Bone marrow (tissue), 2 donors: ENCODE measurements at regions not wholly inside any gene's neighbourhood (a gene's known extent, or its start where the extent isn't known, plus 50 kb on each side); places are given as distances from the start of the nearest gene placed in this dataset.

Source experiments
- DNase-seq, 2 donors: peaks; one replicate each; lab custom pipeline; 2025; lab: John Stamatoyannopoulos, UW

- no peak for DNase-seq
These were observed 206.5 kb upstream of the CTAGE1 start for GRCh38 chr18:22624176-22624575.

DNA sequence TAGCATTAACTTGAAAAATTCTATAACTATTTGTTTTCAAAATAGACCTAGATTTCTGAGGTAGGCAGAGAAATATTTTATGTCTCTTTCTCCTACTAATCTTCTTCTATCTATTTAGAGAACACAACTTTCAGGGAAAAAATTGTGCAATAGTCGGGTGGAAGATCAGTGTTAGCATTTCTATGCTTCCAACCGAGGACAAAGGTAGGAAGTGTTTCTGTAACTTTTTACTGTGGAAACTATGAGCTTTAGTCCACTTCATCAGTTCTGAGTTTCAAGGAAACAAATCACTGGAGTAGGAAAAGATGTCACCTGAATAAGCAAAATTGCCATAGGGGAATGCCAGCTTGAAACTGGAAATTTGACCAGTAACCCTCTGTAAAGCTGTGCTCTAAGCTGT lies 207.7 kb upstream of the CTAGE1 start:
- no peak for DNase-seq

- DNase-seq = no peak
These were observed 209.1 kb upstream of the CTAGE1 start for GRCh38 chr18:22626771-22627170.

DNA sequence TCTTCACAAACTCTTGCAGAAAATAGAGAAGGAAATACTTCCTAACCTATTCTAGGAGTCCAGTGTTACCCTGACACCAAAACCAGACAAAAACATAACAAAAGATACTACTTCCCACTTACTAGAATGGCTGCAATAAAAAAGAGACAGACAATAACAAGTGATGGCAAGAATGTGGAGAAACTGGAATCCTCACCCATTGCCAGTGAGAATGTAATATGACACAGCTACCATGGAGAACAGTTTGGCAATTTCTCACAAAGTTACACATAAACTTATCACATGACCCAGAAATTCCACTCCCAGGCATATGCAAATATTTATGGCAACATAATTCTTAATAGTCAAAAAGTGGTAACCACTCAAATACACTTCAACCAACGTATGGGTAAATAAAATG lies 209.8 kb upstream of the CTAGE1 start:
- DNase-seq = no peak

GRCh38 chr18:22628795-22629510 lies 211.2 kb upstream of the CTAGE1 start:
- DNase-seq = no peak

DNA sequence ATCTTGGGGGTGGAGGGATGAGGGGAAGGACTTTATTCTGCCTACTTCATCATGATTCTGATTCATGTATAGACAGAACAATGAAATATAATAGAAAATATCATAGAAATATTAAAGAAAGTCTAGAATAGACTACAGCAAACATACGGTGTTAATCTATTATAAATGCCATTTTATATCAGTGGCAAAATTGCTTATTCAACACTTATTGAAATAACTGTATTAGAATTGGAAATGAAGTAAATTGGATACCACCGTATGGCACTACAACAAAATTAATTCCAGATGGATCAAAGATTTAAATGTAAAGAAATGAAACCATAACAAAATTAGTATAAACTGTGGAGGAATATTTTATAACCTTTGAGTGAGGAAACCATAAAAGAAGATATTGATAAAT lies 213.3 kb upstream of the CTAGE1 start:
- no peak for DNase-seq

GRCh38 chr18:22632191-22632590 lies 214.5 kb upstream of the CTAGE1 start:
- DNase-seq = no peak

- DNase-seq = no peak
These were observed 216.7 kb upstream of the CTAGE1 start for GRCh38 chr18:22634464-22634863.

DNA sequence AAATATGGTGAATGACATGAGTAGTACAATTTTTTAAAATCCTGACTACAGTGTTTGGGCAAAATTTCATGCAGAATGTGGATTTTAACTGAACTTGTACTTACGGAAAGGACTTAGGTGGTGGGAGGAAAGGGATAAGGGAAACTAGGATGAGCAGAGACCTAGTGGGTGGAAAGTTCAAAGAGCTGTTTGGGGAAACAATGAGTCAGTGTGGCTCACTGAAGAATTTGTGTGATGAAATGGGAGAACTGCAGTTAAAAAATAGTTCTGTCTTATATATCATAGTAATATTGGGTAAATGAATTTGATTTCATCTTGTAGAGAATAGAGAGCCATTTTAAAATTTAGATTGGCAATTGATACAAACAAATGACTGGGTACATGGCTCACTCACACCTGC lies 220.1 kb upstream of the CTAGE1 start:
- no peak for DNase-seq

DNA sequence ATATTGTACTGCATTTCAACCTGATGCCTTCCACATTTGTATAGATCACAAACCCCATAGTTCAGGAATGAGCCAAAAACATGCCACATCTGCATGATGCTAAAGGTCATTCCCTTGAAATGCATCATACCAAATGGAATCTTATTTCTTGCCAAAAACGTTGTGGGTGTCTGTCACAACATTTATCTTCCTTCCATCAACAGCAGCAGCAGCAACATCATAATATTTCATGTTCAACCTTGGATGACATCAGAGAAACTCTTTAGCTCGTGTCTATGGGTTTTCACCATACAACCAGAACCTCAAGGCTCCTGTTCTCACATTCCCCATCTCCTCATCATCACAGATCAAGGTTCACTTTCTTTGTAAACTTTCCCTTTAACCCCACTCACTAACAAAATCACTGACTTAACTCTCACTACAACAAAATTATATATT lies 221.3 kb upstream of the CTAGE1 start:
- DNase-seq = no peak

- no peak for DNase-seq
These were observed 221.8 kb upstream of the CTAGE1 start for GRCh38 chr18:22639561-22639960.

DNA sequence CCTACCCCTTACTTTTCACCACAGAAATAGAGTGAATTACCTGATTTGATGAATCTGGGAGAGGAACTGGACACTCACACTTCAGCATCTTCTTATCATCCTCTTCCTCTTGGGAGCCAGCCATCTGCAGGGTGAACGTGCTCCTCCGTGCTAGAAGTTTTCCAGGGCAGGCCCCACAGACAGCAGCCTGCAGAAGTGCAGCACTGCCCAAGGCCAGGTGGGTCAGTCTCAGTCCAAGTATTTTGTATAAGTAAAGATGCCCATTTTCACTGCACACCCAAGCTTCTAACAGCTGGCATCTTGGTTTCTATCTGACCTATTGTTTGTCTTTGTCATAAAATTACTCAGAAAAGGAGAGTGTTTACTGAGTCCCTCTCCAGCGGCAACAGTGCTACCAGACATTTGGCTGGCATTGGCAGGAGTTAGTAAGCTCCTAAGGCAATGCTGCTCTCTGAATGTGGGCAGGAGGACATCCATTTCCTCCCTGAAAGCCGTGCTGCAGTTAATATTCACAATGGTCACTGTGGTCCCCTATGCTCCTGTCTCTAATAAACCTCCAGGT lies 222.6 kb upstream of the CTAGE1 start:
- DNase-seq = no peak

GRCh38 chr18:22641958-22642357 lies 224.2 kb upstream of the CTAGE1 start:
- DNase-seq = no peak

DNA sequence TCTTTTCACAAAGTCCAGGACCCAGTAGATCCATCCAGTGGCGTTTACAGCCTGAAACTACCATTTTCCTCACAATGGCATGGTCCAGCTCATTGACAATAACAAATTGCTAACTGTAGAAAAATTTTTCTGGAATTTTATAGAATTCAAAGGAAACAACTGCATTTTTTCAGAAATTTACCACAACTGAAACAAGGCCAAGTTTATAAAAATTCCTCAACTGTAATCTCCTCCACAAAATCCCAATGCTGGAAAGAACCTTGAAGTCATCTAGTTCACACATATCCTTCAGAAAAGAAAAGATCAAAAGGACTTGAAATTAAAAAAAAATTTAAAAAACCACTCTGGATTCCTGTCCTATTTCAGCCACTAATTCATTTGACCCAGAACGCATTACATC lies 226.0 kb upstream of the CTAGE1 start:
- no peak for DNase-seq

DNA sequence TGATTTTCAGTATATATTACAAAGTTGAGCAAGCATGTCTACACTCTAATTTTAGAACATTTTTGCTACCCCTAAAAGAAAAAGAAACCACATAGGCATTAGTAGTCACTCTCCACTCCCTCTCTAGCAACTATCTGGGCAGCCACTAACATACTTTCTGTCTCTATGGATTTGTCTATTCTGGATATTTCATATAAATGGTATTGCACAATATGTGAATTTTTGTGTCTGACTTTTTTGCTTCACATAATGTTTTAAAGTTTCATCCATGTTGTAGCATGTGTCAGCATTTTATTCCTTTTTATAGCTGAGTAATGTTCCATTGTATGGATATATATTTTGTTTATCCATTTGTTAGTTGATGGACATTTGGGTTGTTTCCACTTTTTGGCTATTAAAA lies 232.5 kb upstream of the CTAGE1 start:
- DNase-seq = no peak

GRCh38 chr18:22657619-22658018 lies 239.9 kb upstream of the CTAGE1 start:
- no peak for DNase-seq

DNA sequence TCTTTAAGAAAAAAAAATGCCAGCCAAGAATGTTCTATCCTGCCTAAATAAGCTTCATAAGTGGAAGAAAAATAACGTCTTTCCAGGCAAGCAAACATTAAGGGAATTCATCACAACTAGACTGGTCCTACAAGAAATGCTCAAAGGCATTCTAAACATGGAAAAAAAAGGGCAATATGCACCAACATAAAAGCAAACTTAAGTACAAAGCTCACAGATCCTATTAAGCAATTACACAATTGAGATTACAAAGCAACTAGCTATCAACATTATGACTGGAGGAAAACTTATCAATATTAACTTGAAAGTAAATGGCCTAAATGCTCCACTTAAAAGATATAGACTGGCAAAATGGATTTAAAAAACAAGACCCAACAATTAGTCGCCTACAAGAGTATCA lies 240.6 kb upstream of the CTAGE1 start:
- no peak for DNase-seq

- DNase-seq = no peak
These were observed 245.7 kb upstream of the CTAGE1 start for GRCh38 chr18:22663378-22663777.

- DNase-seq = no peak
These were observed 248.8 kb upstream of the CTAGE1 start for GRCh38 chr18:22666411-22666940.

DNA sequence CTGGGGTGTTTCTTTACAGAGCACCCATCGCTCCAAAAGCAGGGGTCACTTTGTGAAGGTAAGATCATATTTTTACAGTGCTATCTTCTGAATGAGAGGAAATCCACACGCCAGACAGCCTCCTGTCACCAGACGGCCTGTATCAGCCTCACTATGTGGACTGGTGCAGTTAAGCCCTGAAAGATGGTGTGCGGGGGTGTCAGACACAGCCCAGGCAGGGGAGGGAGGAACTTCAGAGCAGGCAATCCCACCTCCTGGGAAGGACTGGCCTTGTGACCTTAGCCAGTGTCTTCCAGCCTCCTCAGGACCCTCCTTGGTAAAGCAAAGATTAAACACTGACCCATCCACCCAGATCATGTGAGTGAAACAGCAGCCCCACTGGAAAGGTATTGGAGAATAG lies 249.4 kb upstream of the CTAGE1 start:
- DNase-seq = no peak

GRCh38 chr18:22667616-22668422 lies 250.1 kb upstream of the CTAGE1 start:
- DNase-seq = no peak

GRCh38 chr18:22668496-22668895 lies 250.8 kb upstream of the CTAGE1 start:
- DNase-seq = no peak

DNA sequence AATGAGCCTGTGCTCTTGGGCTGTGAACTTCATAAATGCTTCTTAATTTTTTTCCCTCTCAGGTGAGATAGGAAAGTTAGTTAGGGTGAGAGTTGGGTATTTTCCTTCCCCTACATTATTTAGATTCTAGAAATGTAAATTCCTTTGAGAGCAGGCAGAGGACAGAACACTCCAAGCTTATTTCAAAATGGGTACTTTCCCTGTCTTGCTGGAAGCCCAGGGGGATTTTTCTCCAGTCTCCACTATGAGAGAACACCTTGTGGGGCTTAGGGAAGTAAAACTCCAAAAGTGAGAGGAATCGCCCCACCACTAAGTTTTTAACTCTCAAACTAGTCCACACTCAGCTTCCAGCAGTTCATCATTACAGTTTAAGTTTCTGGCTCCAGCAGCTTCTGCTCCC lies 253.2 kb upstream of the CTAGE1 start:
- DNase-seq = no peak
